ENCODE measurements at regions not wholly inside any gene's neighbourhood (a gene's known extent, or its start where the extent isn't known, plus 50 kb on each side); places are given as distances from the start of the nearest gene placed in this dataset.
A peak's percentile ranks its signal among the peaks of the same experiment; 100 is the strongest.

DNA sequence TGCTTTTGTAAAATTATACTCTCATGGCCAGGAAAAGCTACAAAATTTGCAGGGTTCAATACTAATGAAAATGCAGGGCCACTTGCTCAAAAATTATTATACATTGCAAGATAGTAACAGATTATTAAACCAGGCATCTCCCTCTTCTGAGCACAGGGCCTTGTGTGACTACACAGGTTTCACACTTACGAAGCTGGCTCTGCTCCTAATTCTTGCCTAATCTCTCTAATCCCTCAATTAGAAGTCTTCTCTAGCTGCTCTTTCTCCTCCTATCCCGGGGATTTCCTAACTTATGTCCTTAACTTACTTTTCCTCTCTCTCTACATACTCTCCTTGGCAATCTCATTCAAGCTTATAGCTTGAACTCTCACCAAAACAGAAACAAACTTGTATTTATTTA lies 168.3 kb downstream of the AREG start:
- DNase-seq (ENCODE audit: low read depth) = no peak

- DNase-seq (ENCODE audit: low read depth) = no peak
Measured at GRCh38 chr4:74615411-74615810, 170.5 kb downstream of the AREG start.

GRCh38 chr4:74618166-74618565 lies 173.2 kb downstream of the AREG start:
- DNase-seq (ENCODE audit: low read depth) = no peak

- DNase-seq (ENCODE audit: low read depth) = peak; percentile 51
Measured at GRCh38 chr4:74618659-74619058, 173.7 kb downstream of the AREG start.

GRCh38 chr4:74619931-74620702 lies 174.2 kb downstream of the BTC start:
- peak; percentile 21 for DNase-seq (ENCODE audit: low read depth)

DNA sequence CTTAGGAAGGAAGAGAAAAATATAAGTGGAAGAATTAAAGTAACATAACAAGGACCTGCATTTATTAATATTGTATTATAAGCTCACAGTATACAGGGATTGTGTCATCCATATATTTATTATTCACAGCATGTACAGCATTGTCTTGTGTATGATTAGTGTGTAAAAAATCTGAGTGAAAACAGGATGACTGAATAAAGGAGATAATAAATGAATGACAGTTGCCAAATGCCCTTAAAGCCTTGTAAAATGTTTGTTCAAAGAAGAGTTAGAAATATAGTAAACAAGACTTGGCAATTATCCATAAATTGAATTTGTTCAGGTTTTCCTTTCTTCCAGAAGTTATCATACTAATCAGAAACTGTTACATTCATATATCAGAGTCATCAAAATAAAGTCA lies 172.7 kb downstream of the BTC start:
- DNase-seq (ENCODE audit: low read depth) = no peak

GRCh38 chr4:74623041-74623440 lies 171.3 kb downstream of the BTC start:
- peak; percentile 36 for DNase-seq (ENCODE audit: low read depth)

GRCh38 chr4:74624351-74625151 lies 169.8 kb downstream of the BTC start:
- peak; percentile 93 for DNase-seq (ENCODE audit: low read depth)

DNA sequence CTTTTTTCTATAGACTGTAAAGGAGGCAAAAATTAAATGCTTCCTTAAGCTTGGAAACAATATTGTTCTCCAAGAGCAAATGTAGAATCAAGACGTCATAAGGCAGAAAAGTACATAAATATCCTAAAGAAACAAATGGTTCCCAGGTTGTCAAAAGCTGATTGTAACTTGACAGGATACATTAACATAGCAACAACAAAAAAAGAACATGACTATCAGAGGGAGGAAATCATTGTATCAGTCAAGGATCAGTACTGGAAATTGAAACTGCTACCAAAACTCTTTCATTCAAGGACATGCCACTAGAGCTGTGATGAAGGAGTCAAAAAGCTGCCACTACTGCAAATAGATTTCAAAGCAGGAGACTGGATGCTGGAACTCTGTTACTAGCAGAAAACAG lies 168.3 kb downstream of the BTC start:
- no peak for DNase-seq (ENCODE audit: low read depth)

DNA sequence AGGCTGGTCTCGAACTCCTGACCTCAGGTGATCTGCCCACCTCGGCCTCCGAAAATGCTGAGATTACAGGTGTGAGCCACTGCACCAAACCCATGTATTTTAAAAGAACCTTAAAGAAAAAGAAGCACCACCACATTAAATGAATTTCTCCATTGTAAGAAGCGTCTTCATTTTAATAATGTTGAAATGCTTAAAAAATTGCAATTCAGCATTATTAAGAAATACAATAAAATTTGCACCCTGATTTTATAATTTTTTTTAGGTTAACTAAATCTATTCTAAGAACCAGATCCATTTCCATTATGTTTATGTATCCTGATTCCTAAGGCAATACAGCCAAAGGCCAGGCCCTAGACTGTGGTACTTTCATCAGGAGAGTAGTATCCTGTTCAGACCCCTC lies 167.2 kb downstream of the BTC start:
- no peak for DNase-seq (ENCODE audit: low read depth)

- no peak for DNase-seq (ENCODE audit: low read depth)
Measured at GRCh38 chr4:74627504-74627903, 166.8 kb downstream of the BTC start.

DNA sequence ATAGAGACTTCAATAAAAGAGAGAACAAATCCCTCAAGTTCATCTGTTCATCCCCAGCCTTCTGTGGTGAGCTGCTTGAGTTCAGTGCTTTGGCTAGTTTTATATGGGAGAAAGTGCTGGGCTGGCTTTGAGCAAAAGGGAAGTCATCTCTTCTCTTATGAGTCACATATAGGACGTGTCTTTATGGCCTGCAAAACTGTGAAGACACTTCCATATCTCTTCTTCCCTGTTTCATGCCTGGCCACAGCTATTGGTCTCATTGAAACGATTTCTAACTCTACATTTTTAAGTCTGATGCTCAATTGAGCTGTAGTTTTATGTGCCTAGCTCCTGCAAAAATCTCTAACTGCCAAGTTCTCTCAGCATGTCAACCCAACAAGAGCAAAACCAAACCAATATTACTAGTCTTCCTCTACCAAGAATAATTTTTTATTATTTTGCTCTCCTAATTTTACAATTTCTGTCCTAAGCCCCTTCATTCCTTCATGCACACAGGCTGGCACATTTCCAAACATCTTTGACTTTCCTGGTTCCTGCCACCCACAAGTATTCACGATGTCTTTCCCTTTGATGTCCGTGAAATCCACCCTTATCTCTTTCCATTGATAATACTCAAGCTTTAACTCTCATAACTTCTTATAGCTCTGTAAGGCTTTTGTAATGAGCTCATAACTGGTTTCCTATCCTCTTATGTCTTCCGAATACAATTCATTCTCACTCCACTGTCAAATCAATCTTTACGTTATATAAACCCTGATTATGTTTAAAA lies 165.3 kb downstream of the BTC start:
- DNase-seq (ENCODE audit: low read depth) = peak; percentile 55

DNA sequence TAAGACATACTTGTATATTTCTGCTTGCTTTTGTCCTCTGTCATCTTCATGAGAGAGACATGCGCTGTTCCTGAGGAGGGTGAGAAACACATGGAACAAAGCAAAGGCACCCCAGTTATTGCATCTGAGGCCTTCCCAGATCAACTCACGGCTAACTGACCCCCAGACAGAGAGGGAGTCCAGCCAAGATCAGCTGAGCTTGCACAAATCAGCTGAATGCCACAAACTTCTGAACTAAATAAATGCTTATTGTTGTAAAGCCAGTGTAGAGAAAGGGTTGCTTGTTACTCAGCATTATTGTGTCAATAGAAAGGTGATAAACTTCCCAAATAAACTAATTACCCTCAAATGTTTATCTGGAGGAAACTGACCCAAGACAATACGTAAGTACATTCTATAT lies 163.8 kb downstream of the BTC start:
- no peak for DNase-seq (ENCODE audit: low read depth)

GRCh38 chr4:74631338-74631737 lies 163.0 kb downstream of the BTC start:
- DNase-seq (ENCODE audit: low read depth) = no peak

DNA sequence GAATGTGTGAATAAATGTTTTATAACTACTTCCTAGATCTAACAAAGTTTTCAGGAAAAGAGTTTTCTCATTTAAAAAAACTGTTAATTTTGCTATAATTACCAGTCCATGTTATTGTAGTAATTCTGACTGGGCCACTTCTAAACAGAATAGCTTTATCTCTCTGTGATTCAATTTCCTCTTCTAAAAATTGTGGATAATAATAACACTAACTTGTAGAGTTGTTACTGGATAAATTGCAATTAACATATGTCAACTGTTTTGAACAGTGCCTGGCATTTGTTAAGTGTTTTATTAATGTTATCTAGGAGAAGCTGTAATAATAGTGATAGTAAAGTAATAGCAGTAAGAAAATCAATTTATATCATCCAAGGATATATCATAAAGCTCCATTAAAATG lies 162.3 kb downstream of the BTC start:
- DNase-seq (ENCODE audit: low read depth) = no peak

- peak; percentile 55 for DNase-seq (ENCODE audit: low read depth)
Measured at GRCh38 chr4:74632634-74633033, 161.7 kb downstream of the BTC start.

- no peak for DNase-seq (ENCODE audit: low read depth)
Measured at GRCh38 chr4:74635074-74635473, 159.2 kb downstream of the BTC start.

DNA sequence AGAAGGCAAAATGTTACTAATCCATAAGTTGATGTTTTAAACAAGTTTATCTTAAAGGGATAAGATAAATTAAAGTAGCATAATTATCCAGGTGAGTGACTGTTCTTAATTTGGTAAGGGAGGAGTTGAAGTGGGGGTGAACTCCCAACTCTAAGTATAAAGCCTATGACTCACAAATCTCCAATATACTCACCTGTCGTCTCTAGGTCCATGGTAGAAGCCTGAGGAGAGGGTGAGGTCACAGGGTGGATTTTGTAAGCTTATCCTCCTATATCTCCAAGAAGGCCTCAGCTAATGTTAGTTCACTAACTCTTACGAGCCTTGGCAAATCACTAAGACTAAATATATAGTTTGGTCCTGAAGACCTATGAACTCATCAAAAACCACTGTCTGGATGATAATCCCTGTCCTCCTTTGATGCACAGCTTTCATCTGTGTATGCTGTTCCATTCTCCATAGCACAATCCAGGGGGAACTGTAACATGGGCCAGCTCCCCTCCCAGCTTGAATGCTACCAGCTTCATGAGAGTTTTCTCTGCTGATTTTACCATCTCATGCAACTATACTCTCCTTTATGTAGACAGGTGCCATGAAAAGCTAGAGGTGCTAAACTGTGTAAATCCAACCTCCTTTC lies 158.7 kb downstream of the BTC start:
- DNase-seq (ENCODE audit: low read depth) = no peak

GRCh38 chr4:74638001-74638400 lies 156.3 kb downstream of the BTC start:
- no peak for DNase-seq (ENCODE audit: low read depth)

- no peak for DNase-seq (ENCODE audit: low read depth)
Measured at GRCh38 chr4:74638689-74639088, 155.6 kb downstream of the BTC start.

DNA sequence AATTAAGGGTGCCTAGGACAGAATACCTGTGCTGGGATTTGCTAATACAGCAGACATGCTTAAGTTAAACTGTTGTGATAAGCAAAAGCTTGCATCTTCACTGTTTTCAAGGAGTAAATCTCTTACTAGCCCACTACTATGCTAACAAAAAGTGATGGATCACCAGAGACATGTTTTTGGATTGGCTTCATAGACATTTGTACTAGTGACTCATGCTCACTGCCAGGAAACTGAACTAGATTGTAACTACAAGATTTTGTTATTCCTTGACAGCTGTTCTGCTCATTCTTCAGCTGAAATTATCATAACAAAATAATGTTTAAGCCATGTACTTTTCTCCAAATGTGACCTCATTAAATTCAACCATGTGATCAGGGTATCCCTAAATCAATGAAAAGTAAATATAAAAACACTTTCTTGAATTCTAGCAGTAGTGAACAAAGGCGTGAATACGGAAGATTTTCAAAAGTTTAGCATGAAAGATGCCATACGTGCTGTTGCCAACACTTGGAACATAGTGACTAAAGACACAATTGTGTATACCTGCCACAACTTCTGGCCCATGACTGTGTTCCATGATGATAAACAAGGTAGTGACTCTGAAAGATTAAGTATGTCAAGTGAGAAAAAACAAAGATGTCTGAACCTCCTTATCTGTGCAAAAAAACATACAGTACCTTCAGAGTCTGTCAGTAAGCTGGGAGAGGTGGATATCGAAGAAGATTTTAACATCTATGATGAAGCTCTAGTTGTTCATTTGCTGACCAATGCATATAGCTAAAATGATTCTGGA lies 154.0 kb downstream of the BTC start:
- DNase-seq (ENCODE audit: low read depth) = peak; percentile 48

Measured in EH (cell line).